ENCODE measurements at regions not wholly inside any gene's neighbourhood (a gene's known extent, or its start where the extent isn't known, plus 50 kb on each side); places are given as distances from the start of the nearest gene placed in this dataset.
"Not testable (repeated sequence)": the region's sequence is repeated elsewhere in the genome, so short reads cannot be mapped to it uniquely, and the experiment has no call there.

GRCh38 chr5:174462129-174462528 is 262.3 kb upstream of the MSX2 start:
- H3K27me3 ChIP-seq (ENCODE audit: control insufficient read depth, insufficient read depth, low read length): no peaks in the 10 kb centered on the region
- ChIA-PET POLR2A (no interaction called here), CTCF (no interaction called here)
- TF ChIP-seq CTCF (IDR thresholded peaks at IDR 0.05): no peak
- TF ChIP-seq REST (IDR thresholded peaks at IDR 0.05; ENCODE audit: insufficient read depth in 1 of 2, low read depth in 2 of 2, low read length in 1 of 2): no peak
- no peak for TF ChIP-seq SIN3A (IDR thresholded peaks at IDR 0.05; ENCODE audit: borderline replicate concordance, insufficient read depth, low read depth, low read length)
- no peak for TF ChIP-seq TCF7L2 (IDR thresholded peaks at IDR 0.05; ENCODE audit: low read depth, low read length)
- TF ChIP-seq POLR2AphosphoS5 (IDR thresholded peaks at IDR 0.05; ENCODE audit: low read depth, low read length): no peak
- in situ Hi-C loops (cut with HindIII; ENCODE audit: low pct_unique_long_range_greater_than_20kb, low sequenced_read_pairs): no loop called here
- H3K27ac ChIP-seq (ENCODE audit: low read length): no peak overlapping the region
- no peaks in the 10 kb centered on the region for H3K9me3 ChIP-seq (ENCODE audit: control insufficient read depth, insufficient read depth, low read depth, low read length)
- H3K4me1 ChIP-seq (ENCODE audit: control insufficient read depth, insufficient read depth, low read length): no peaks in the 10 kb centered on the region
- BruUV-seq (replicated peaks): no TSS peak
- intact Hi-C loops (cut with micrococcal nuclease; ENCODE audit: unreplicated experiment): no loop called here
- ATAC-seq: no peak
- no peak overlapping the region for H3K4me3 ChIP-seq (ENCODE audit: low read depth in 2 of 2, low read length in 2 of 2)
- H3K36me3 ChIP-seq (ENCODE audit: control insufficient read depth, insufficient read depth, low read length): no peaks in the 10 kb centered on the region
- DNase-seq (ENCODE audit: low read depth, low spot score): no peak

- intact Hi-C loops (cut with micrococcal nuclease; ENCODE audit: unreplicated experiment) (no loop called here), in situ Hi-C loops (cut with HindIII; ENCODE audit: low pct_unique_long_range_greater_than_20kb, low sequenced_read_pairs) (no loop called here)
Observed at GRCh38 chr5:174464504-174465165, 259.7 kb upstream of the MSX2 start.

GRCh38 chr5:174471528-174471927 is 252.9 kb upstream of the MSX2 start:
- CTCF ChIA-PET; intact Hi-C loops (cut with micrococcal nuclease; ENCODE audit: unreplicated experiment); H3K36me3 ChIP-seq (ENCODE audit: control insufficient read depth, insufficient read depth, low read length); DNase-seq (ENCODE audit: low read depth, low spot score); H3K4me1 ChIP-seq (ENCODE audit: control insufficient read depth, insufficient read depth, low read length); in situ Hi-C loops (cut with HindIII; ENCODE audit: low pct_unique_long_range_greater_than_20kb, low sequenced_read_pairs); H3K27me3 ChIP-seq (ENCODE audit: control insufficient read depth, insufficient read depth, low read length); ATAC-seq; POLR2A ChIA-PET; BruUV-seq (replicated peaks); H3K9me3 ChIP-seq (ENCODE audit: control insufficient read depth, insufficient read depth, low read depth, low read length); H3K27ac ChIP-seq (ENCODE audit: low read length); H3K4me3 ChIP-seq (ENCODE audit: low read depth in 2 of 2, low read length in 2 of 2): not testable (repeated sequence)

More at GRCh38 chr5:174464504-174465165, 259.7 kb upstream of the MSX2 start:
- ATAC-seq (no peak), DNase-seq (ENCODE audit: low read depth, low spot score) (no peak)
- TF ChIP-seq POLR2AphosphoS5 (IDR thresholded peaks at IDR 0.05; ENCODE audit: low read depth, low read length): no peak
- TF ChIP-seq CTCF (IDR thresholded peaks at IDR 0.05): peak; percentile 43
- ChIA-PET POLR2A (no interaction called here), CTCF (no interaction called here)
- no peaks in the 10 kb centered on the region for H3K27me3 ChIP-seq (ENCODE audit: control insufficient read depth, insufficient read depth, low read length)
- H3K4me3 ChIP-seq (ENCODE audit: low read depth in 2 of 2, low read length in 2 of 2): no peak overlapping the region
- no peaks in the 10 kb centered on the region for H3K36me3 ChIP-seq (ENCODE audit: control insufficient read depth, insufficient read depth, low read length)
- H3K4me1 ChIP-seq (ENCODE audit: control insufficient read depth, insufficient read depth, low read length): no peaks in the 10 kb centered on the region
- BruUV-seq (replicated peaks): no TSS peak
- no peaks in the 10 kb centered on the region for H3K9me3 ChIP-seq (ENCODE audit: control insufficient read depth, insufficient read depth, low read depth, low read length)
- H3K27ac ChIP-seq (ENCODE audit: low read length): no peak overlapping the region

Data from Panc1 (cell line).